ENCODE measurements at regions not wholly inside any gene's neighbourhood (a gene's known extent, or its start where the extent isn't known, plus 50 kb on each side); places are given as distances from the start of the nearest gene placed in this dataset.

- TF ChIP-seq CTCF (conservative IDR thresholded peaks at IDR 0.05; ENCODE audit: low read depth, low read length) (no peak), EZH2 (IDR thresholded peaks at IDR 0.05; ENCODE audit: borderline replicate concordance, low read depth, low read length, poor library complexity, severe bottlenecking) (no peak)
Measured at GRCh38 chr10:3312403-3312940, 139.9 kb upstream of the PITRM1 start.

Measured in A673 (cell line).